Caki2 (cell line): ENCODE measurements at regions not wholly inside any gene's neighbourhood (a gene's known extent, or its start where the extent isn't known, plus 50 kb on each side); places are given as distances from the start of the nearest gene placed in this dataset.

Experiments
- DNase-seq: peaks from one replicate; pipeline ENCODE4 v3.0.0-alpha.2; 2015; ENCODE audit warnings: low read depth
- in situ Hi-C: cut with HindIII; loops from 2 replicates; pipeline ENCODE4 v1.10.0; 2016; ENCODE audit warnings: low sequenced_read_pairs, low pct_unique_long_range_greater_than_20kb, mixed read lengths

DNA sequence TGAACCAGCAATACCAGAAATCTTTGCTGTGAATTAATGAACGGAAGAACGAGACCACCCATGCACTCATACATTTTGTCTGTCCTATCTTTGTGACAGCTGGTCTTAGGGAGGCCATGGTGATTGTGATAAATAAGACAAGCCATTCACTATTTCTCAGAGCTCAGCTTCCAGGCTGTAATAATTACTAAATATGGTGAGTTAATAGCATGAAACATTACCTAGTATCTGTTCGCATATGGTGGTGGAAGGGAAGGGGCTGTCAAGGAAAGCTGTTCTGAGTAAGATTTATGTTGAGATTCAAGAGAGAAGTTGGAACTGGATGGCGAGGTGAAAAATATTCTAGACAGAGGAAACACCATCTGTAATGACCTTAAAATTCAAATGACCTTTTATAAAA lies 719.0 kb upstream of the ZNF385D start:
- in situ Hi-C loops = no loop called here
- DNase-seq = no peak

DNA sequence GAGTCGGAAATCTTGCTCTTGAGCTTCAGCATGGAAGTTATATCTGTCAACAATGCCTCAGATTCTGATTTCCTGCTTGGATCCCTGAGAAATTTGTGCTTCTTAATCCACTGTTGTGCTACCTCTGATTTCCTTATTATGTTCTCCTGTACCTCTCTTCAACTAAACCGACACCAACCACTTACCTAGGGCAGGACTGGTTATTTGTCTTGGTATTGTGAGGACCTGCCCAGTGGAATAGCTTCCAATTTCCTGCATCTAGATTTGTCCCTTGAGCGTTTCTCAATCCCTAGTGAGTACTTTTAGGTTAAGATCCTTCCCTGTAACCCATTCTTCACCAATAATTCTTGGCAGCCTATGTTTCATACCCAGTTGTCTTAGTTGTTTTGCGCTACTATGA lies 720.5 kb upstream of the ZNF385D start:
- DNase-seq = no peak
- in situ Hi-C loops = no loop called here

DNA sequence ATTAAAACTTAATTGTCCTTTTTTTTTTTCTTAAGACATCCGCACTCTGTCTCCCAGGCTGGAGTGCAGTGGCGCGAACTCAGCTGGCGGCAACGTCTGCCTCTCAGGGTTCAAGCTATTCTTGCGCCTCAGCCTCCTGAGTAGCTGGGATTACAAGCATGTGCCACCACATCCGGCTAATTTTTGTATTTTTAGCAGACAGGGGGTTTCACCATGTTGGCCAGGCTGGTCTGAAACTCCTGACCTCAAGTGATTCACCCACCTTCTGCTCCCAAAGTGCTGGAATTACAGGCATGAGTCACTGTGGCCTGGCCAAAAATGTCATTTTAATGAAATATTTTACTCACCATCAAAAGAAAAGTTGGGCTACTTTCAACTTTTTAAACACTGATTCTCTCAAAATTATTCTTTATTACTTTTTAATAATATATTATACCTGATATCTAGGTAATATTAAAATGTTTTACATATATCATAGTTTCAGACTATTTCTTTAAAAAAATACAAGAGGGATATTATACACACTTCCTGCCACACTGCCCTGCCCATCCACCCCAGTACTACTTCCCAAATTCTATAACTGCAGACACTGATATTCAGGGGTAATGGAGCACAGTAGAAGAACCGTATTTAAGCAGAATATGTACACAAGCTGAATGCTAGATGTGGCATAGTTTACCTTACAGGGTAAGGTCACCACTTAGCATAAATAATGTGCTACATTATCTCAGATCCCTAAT lies 723.9 kb upstream of the ZNF385D start:
- in situ Hi-C loops = no loop called here

DNA sequence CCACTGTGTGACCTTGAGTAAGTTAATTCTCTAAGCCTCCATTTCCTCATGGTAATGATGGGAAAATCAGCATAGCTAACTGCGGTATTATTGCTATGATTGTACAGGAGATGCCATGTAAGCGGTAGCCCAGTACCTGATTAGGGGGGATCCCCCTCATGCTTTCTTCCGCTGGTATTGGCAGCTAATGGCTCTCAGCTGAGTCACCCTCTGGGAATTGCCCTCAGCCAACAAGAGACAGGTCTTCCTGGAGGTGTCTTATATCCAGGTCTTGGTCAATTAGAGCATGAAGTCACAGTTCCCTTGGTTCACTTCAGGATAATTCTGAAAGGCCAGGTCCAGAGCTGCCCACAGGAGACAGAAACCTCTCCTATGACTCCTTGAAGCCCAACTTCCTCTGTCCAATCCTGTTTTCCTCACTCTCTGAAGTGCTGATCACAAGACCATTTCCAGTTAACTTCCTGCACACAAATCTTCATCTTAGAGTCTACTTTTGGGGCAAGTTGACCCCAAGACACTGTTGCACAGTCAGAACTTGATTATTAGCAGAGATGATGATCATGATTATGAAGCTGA lies 724.7 kb upstream of the ZNF385D start:
- in situ Hi-C loops = no loop called here
- DNase-seq = peak; percentile 63

More for the DNA sequence above, 723.9 kb upstream of the ZNF385D start:
- DNase-seq = peak; percentile 44

DNA sequence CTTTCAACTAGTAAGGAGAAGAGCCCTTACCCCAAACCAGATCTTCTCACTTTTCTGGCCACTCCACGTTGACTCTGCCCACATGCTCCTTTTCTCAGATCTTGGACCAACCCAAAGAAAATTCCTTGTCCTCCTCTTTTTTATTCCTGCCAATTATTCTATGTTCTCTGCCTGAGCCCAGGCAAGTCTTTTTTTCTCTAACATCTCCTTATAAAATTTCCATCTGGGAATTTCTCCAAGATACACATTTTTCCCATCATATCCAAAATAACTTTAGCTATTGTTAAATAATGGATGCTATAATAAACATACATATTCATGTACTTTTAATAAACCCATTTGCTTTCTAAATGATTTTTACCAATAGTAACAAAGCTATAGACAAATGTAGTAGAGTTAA lies 726.0 kb upstream of the ZNF385D start:
- in situ Hi-C loops = no loop called here
- no peak for DNase-seq

DNA sequence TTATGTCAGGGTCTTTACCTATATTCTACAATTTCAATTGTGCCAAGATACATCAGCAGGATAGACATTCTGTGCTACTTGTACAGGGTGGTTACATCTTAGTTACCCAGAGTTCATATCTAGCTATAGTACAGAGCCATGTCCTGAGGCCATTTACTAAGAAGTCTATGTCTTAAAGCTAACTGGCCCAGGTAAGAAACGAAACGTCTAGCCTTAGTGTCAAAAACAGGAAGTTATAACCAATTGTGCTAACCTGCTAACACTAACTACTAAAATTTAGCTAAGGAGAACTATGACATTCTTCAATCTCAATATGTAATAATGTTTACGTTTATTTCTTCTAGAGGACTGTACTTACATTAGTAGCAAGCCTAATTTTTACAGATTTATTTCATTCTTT lies 717.2 kb upstream of the UBE2E2 start:
- in situ Hi-C loops = no loop called here
- no peak for DNase-seq

DNA sequence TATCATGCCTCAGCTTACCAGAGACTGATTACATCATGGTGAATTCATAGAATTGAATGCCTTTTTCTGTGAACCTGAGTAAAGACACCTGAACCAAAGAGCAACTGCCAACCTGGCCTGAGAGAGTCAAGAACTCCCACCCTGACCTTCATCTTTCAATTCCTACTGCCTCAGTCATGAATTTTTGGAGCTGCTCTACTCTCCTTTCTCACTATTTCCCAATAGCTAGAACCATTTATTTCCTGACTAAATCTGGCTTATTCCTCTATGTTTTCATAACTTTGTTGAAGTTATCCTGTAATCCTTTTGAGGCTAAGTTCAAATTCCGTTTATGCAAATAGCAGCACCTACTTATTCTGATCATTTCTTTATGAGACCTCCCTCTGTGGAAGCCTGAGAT lies 712.4 kb upstream of the UBE2E2 start:
- no peak for DNase-seq
- in situ Hi-C loops = no loop called here

DNA sequence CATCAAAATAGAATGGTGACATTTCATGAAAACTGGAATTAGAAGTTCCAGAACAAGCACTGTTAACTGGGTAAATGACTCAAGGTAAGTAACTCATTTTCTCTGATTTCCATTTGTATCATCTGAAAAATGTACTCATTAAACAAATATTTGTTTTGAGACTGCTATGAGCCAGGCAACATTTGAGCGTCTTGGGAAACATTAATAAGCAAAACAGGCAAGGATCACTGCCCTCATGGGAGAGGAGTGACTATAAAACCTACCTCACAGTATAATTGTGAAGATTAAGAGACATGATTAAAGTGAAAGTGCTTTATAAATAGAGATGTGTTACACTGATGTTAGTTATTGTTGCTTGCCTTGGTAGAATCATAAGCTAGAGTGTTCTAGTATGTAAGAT lies 711.8 kb upstream of the UBE2E2 start:
- DNase-seq = no peak
- in situ Hi-C loops = no loop called here

DNA sequence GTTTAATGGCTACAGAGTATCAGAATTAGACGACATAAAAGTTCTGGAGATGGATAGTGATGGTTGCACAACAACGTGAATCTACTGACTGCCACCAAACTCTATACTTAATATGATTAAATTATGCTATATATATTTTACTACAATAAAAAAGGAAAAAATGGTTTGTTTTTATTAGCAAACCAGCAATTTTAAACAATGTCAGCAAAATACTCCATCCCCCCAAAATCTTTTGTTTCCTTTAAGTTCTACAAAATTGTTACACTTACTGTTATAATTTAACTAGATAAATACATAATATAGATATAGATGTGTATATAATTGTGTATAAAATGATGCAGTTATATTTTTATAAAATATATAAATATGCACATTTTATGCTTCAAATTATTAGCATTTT lies 710.8 kb upstream of the UBE2E2 start:
- in situ Hi-C loops = no loop called here

DNA sequence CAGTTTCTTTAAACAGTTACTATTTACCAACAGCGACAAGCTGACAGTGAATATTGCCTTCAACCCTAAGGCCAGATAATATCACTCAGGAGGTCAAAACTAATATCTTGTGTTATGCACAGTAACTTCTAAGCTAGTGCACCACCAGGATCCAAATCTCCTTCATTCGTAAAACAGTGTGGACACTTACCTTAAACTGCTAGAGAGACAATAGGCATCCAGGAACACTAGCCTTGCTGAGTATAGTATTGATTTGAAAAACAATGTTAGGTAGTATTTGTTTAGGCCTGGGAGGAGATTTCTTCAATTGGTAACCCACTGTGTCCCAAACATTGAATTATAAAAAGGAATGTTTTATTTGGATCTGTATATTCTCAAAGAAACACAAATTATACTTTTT lies 707.9 kb upstream of the UBE2E2 start:
- in situ Hi-C loops = no loop called here
- DNase-seq = no peak

More for the DNA sequence above, 710.8 kb upstream of the UBE2E2 start:
- no peak for DNase-seq

DNA sequence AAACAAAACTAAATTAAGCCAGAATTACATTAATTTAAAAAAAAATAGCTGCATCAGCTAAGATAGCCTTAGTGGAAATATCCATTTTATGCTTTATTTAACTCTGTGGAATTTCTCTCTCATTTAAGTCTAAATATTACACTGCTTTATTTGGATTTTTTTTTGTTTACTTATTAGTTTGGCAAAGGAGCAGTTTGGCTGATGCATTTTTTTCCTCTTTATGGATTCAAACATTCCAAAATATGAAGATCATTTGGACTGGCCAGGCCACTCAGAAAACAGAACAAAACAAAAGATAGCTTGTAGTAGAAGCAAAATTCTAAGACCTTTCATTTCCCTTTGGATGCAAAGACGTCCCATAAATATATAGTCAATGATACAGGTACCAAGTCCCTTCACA lies 707.3 kb upstream of the UBE2E2 start:
- in situ Hi-C loops = no loop called here
- DNase-seq = no peak

DNA sequence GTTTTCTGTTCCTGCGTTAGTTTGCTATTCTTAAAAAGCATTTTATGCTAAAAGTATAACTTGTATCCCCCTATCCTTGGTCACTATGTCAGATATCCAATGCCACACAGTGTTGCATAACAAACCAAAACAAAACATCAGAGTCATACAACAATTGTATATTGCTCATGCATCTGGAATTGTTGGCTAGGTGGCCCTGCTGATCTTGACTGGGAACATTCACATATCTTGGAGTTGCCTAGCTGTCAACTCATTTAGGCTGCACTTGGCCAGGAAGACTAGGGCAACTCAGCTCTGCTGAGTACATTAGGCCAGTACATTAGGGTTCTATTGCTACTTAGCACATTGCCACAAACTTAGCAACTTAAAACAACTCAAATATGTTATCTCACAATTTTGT lies 706.5 kb upstream of the UBE2E2 start:
- no peak for DNase-seq
- in situ Hi-C loops = no loop called here

DNA sequence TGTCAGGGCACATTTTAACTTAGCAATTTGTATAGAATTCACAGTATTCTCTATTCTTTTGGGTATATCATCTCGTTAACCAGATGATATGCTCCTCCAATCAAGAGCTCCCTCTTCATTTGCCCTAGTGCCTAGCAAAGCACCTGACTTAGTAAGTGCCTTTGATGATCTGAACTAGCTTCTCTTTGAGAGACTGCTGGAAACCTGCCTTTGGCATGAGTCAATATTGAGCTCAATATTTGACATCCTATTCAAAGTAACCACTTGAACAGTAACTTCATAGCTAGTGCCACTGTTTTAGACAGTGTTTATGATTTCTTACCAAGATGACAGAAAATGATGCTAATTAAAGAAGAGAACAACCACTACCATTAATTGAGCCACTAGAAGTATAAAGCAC lies 696.3 kb upstream of the UBE2E2 start:
- in situ Hi-C loops = no loop called here
- no peak for DNase-seq

DNA sequence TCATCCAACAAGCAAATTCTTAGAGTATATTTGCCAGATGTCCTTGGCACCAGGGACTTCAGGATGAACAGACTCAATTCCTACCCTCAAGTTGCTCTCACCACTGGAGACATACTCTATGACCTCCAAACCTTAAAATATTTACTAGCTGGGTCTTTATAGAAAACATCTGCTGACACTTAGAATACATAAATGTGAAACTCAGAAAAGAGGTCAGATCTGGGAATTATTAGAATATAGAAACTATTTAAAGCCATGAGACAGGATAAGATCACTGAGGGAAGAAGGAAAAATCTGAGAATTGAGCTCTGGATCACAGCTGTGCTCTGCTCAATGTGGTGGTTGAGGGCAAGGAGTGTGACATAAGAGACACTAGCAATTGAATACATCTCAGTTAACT lies 695.4 kb upstream of the UBE2E2 start:
- in situ Hi-C loops = no loop called here
- no peak for DNase-seq

DNA sequence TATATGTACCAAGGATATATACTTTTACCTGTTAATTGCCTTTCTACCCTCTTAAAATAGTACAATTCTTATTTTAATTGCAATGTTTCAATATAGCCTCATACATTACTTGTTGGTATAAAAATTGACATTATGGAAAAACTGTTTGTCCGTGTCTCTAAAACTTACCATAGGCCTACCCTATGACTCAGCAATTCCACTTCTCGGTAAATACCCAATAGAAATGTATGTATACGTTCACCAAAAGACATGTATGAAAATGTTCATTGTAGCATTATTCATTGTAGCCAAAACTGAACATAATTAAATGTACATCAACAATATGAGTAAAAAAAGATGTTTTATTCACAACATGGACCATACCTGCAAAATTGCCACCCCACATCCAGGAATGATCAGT lies 679.2 kb upstream of the UBE2E2 start:
- no peak for DNase-seq
- in situ Hi-C loops = no loop called here

DNA sequence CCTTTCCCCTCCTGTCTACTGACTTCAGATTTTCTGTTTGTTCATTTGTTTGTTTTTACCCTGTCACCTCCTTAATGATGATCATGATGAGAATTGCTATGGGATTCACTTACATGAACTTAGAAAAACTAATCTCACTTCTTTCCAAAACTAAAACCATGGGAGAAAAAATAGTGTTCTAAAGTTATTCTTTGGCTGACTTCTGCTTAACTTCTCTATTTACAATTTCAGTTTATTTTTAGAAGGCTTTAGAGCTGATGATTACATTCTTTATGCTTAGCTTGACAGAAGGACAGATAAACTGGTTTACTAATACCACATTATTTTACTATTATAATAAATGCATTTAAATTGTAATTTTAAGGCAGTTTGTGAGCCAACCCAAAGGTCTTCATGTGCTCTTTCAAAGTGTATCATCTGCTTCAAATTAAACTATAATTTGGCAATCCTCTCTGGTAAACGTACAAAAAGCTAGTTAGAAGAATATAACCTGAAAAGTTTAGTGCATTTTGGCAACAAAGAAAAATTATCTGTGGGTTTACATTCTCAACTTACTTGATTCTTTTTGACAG lies 676.8 kb upstream of the UBE2E2 start:
- in situ Hi-C loops = no loop called here
- no peak for DNase-seq

DNA sequence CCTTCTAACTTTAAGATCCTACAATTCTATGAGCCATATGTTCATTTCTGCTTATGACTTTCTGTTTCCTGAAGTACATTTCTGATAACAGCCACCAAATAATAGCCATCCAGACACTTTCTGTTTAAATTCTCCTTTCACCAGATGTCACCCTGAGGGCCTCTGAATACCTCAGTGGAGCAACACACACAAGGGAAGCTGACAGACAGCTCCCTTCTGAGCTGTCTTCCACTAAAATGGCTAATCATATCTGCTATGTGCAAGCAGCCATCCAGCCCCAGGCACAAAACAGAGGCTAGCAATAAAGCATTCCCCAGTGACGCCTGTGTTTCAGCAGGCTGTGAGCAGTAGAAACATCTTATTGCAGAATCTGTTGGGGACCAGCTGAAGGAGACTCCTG lies 666.6 kb upstream of the UBE2E2 start:
- DNase-seq = no peak
- in situ Hi-C loops = no loop called here

DNA sequence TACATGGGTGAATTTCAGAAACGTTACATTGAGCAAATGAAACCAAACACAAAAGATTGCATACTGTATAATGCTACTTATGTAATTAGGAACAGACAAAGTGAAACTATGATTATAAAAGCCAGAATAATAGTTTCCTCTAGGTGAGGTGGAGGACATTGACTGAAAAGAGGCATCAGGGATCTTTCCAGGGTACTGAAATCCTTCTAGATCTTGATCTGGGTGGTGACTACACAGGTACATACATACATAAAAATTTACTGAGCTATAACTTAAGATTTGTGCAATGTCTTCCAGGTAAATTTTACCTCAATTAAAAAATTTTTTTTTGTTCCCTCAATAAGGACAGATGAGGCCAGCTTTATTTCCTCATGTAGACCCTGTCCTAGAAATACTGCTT lies 665.6 kb upstream of the UBE2E2 start:
- in situ Hi-C loops = no loop called here
- DNase-seq = no peak

DNA sequence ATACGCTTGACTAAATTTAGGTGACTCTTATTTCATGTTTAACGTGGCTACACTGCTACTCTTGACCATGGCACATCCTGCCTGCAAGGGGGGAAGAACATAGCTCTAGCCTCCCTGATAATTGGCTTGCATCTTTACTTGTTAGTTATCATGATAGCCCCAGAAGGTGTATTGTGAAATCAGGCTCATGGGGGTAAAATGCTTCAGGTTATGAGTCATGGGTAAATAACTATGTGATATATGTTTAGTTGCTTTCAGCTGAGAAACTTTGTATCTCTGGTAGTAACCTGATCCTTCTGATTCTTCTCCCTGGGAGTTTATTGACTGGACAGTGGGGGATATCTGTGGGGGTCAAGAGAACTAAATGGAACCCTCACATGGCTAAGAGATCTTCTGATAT lies 660.8 kb upstream of the UBE2E2 start:
- in situ Hi-C loops = no loop called here
- no peak for DNase-seq
